DND-41 (cell line): ENCODE measurements at regions not wholly inside any gene's neighbourhood (a gene's known extent, or its start where the extent isn't known, plus 50 kb on each side); places are given as distances from the start of the nearest gene placed in this dataset.

Experiments used
- EZH2 ChIP-seq: IDR thresholded peaks from 3 replicates; pipeline ENCODE4 v1.6.1; 2012; ENCODE audit warnings: borderline replicate concordance, low read depth, mild to moderate bottlenecking, moderate library complexity, low read length, inconsistent platforms; ENCODE audit not compliant: severe bottlenecking
- TF ChIP-seq, protein P1 (sequence below): IDR thresholded peaks from 2 replicates; pipeline ENCODE4 v1.5.1; 2012; ENCODE audit warnings: borderline replicate concordance, low read length, moderate library complexity, mild to moderate bottlenecking; ENCODE audit not compliant: poor library complexity, severe bottlenecking; ENCODE audit errors: extremely low read depth

DNA sequence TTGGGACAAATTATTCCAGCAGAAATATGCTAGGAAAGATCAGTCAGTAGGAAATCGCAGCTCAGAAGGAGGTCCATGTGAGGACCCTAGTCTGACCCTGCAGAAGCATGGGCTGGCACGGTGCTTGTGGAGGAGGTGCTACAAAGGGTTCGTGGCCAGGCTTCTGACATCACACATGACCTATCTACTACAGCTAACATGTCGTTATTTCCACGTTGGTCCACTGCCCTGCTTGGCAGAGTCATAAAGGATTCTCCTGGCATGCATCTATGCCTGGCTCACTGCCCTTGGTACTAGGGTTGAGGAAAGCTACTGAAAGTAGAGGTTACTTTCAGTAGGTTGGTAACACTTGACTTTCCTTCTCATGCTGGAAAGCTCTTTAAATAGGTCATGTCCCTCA is 118.1 kb upstream of the SHISA6 start:
- TF ChIP-seq, protein P1, sequence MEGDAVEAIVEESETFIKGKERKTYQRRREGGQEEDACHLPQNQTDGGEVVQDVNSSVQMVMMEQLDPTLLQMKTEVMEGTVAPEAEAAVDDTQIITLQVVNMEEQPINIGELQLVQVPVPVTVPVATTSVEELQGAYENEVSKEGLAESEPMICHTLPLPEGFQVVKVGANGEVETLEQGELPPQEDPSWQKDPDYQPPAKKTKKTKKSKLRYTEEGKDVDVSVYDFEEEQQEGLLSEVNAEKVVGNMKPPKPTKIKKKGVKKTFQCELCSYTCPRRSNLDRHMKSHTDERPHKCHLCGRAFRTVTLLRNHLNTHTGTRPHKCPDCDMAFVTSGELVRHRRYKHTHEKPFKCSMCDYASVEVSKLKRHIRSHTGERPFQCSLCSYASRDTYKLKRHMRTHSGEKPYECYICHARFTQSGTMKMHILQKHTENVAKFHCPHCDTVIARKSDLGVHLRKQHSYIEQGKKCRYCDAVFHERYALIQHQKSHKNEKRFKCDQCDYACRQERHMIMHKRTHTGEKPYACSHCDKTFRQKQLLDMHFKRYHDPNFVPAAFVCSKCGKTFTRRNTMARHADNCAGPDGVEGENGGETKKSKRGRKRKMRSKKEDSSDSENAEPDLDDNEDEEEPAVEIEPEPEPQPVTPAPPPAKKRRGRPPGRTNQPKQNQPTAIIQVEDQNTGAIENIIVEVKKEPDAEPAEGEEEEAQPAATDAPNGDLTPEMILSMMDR = no peak
- no peak for TF ChIP-seq EZH2
